Lung (tissue), 11 donors: ENCODE measurements at regions not wholly inside any gene's neighbourhood (a gene's known extent, or its start where the extent isn't known, plus 50 kb on each side); places are given as distances from the start of the nearest gene placed in this dataset.

Experiments
- ATAC-seq: fragments of 200-7000 bp; cut with Tn5 transposase; one replicate; pipeline ENCODE4 v1.9.1; 2020; ENCODE audit warnings: moderate number of reproducible peaks; ENCODE audit not compliant: insufficient read depth, low FRiP score
- DNase-seq, 3 donors: peaks; one replicate each; pipeline ENCODE4 v3.0.0-alpha.2; 2013 to 2017
- H3K27ac ChIP-seq, 2 donors: one replicate each; pipeline ENCODE4 v1.5.1; 2013; ENCODE audit warnings: mild to moderate bottlenecking in 2 of 2, moderate library complexity in 2 of 2, control low read depth in 1 of 2, inconsistent platforms in 1 of 2, low read depth in 1 of 2, low read length in 1 of 2
- H3K27me3 ChIP-seq, 3 donors: one replicate each; pipeline ENCODE4 v1.5.1; 2013; ENCODE audit warnings: low read length in 2 of 3; ENCODE audit not compliant: control insufficient read depth in 3 of 3, insufficient read depth in 3 of 3
- H3K36me3 ChIP-seq, 4 donors: one replicate each; pipeline ENCODE4 v1.5.1; 2013; ENCODE audit warnings: low read length in 4 of 4, mild to moderate bottlenecking in 1 of 4, moderate library complexity in 1 of 4; ENCODE audit not compliant: control insufficient read depth in 4 of 4, insufficient read depth in 4 of 4
- H3K4me1 ChIP-seq, 5 donors: one replicate each; pipeline ENCODE4 v1.5.1; 2013; ENCODE audit warnings: low read length in 5 of 5, mild to moderate bottlenecking in 2 of 5, moderate library complexity in 1 of 5; ENCODE audit not compliant: control insufficient read depth in 5 of 5, insufficient read depth in 5 of 5
- H3K4me3 ChIP-seq: one replicate; pipeline ENCODE4 v1.5.1; 2013; ENCODE audit warnings: mild to moderate bottlenecking, control low read depth, moderate library complexity
- H3K9ac ChIP-seq, 2 donors: one replicate each; pipeline ENCODE4 v1.5.1; 2013; ENCODE audit warnings: low read length in 2 of 2, control low read depth in 1 of 2; ENCODE audit not compliant: insufficient read depth in 1 of 2
- H3K9me3 ChIP-seq, 4 donors: one replicate each; pipeline ENCODE4 v1.5.1; 2013; ENCODE audit warnings: low read length in 3 of 4, mild to moderate bottlenecking in 1 of 4, moderate library complexity in 1 of 4; ENCODE audit not compliant: control insufficient read depth in 4 of 4, insufficient read depth in 3 of 4
- whole genome bisulfite sequencing, 2 donors: extraction: QIAGEN DNeasy Blood & Tissue Kit; methylation state at CpG; one replicate each; pipeline ENCODE4 v1.1.7; 2013; 5-methylcytosine and 5-hydroxymethylcytosine counted together
- TF ChIP-seq, protein P1 (sequence below): IDR thresholded peaks from 2 replicates; pipeline ENCODE4 v1.5.1; 2012; ENCODE audit warnings: mild to moderate bottlenecking; ENCODE audit errors: control extremely low read depth, extremely low read depth
- donor health status: control.
- donor health status: control.
- donor health status: Bipolar disorder and iron deficiency.
- donor health status: healthy.
- donor health status: DM: yes; HTN: yes; CAD: no.

GRCh38 chr1:214108097-214108446, 120.3 kb downstream of the PROX1 start:
- no peak for DNase-seq
- TF ChIP-seq, protein P1, sequence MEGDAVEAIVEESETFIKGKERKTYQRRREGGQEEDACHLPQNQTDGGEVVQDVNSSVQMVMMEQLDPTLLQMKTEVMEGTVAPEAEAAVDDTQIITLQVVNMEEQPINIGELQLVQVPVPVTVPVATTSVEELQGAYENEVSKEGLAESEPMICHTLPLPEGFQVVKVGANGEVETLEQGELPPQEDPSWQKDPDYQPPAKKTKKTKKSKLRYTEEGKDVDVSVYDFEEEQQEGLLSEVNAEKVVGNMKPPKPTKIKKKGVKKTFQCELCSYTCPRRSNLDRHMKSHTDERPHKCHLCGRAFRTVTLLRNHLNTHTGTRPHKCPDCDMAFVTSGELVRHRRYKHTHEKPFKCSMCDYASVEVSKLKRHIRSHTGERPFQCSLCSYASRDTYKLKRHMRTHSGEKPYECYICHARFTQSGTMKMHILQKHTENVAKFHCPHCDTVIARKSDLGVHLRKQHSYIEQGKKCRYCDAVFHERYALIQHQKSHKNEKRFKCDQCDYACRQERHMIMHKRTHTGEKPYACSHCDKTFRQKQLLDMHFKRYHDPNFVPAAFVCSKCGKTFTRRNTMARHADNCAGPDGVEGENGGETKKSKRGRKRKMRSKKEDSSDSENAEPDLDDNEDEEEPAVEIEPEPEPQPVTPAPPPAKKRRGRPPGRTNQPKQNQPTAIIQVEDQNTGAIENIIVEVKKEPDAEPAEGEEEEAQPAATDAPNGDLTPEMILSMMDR: no peak
- Histone ChIP-seq H3K9me3 (peaks cover 0 to 8% (median 5%) of the 10 kb centered on the region in 4 donors), H3K27me3 (peaks cover 0 to 2% (median 0%) of the 10 kb centered on the region in 3 donors), H3K27ac (peak overlapping the region in 1 of 2 donors; percentile 58), H3K9ac (no peak overlapping the region), H3K36me3 (no peaks in the 10 kb centered on the region), H3K4me1 (peaks cover 0 to 8% (median 0%) of the 10 kb centered on the region in 5 donors), H3K4me3 (no peak overlapping the region)
- 78 to 88% methylated on average over 1 of the region's 1 CpG for WGBS, 2 donors
- no peak for ATAC-seq

DNA sequence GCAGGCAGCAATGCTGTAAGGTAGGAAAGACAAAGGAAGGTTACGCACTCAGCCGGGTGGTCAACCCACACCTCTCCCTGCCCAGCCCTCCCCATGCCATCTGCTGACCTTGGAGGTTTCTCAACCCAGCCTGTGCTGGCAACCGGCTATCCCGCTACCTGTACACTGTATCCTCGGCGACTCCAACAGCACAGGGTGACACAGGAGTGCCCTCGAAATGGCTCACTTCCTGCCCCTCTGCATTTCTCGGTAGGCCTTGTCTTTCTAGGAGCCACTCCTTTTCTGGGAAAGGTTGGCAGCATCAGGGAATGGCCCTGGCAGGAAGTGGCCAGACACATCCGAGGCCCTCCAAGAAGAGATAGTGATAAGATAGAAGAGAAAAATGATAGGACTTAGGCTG, 124.0 kb downstream of the PROX1 start:
- ATAC-seq (no peak), DNase-seq (no peak)
- Histone ChIP-seq H3K36me3 (no peaks in the 10 kb centered on the region), H3K4me1 (peaks cover 0 to 8% (median 0%) of the 10 kb centered on the region in 5 donors), H3K9ac (no peak overlapping the region), H3K4me3 (no peak overlapping the region), H3K27me3 (peaks cover 0 to 2% (median 0%) of the 10 kb centered on the region in 3 donors), H3K27ac (no peak overlapping the region), H3K9me3 (no peaks in the 10 kb centered on the region)
- WGBS, 2 donors: 87 to 90% methylated on average over 9 of the region's 9 CpGs
- TF ChIP-seq, protein P1: no peak

- H3K27ac ChIP-seq: no peak overlapping the region
- H3K9ac ChIP-seq: no peak overlapping the region
- 83 to 84% methylated on average over 3 of the region's 3 CpGs for WGBS, 2 donors
- H3K9me3 ChIP-seq: peaks cover 0 to 13% (median 4%) of the 10 kb centered on the region in 4 donors
- H3K36me3 ChIP-seq: no peaks in the 10 kb centered on the region
- TF ChIP-seq, protein P1: no peak
- H3K4me3 ChIP-seq: no peak overlapping the region
- DNase-seq (no peak), ATAC-seq (no peak)
- H3K4me1 ChIP-seq: no peaks in the 10 kb centered on the region
- H3K27me3 ChIP-seq: no peaks in the 10 kb centered on the region
Measured at GRCh38 chr1:214116258-214116657, 128.5 kb downstream of the PROX1 start.

DNA sequence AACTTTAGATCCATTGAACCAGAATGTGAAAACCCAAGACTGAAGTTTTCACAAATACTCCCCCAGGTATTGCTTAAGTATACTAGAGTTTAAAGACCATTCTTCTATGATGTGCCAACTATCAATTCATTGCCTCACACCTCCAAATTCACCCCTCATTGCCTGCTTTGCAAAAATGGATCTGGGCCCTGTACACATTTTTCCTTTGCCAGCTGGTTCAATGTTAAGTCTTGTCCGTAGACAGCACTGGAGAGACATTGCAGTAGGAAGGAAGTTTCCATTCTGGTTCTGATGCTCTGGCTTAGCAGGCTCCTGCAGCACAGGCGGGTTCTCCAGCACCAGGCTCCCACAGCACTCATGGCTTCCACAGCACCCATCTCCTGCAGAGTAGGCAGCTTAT, 130.0 kb downstream of the PROX1 start:
- H3K36me3 ChIP-seq: no peaks in the 10 kb centered on the region

More for the DNA sequence above, 130.0 kb downstream of the PROX1 start:
- H3K9ac ChIP-seq: no peak overlapping the region
- 88 to 96% methylated on average over 2 of the region's 2 CpGs for WGBS, 2 donors
- peaks cover 0 to 13% (median 4%) of the 10 kb centered on the region in 4 donors for H3K9me3 ChIP-seq
- TF ChIP-seq, protein P1: no peak
- H3K4me1 ChIP-seq: peaks cover 0 to under 1% (median 0%) of the 10 kb centered on the region in 5 donors
- H3K27ac ChIP-seq: no peak overlapping the region
- no peak for ATAC-seq
- H3K4me3 ChIP-seq: no peak overlapping the region
- DNase-seq: no peak
- peaks cover 0 to 3% (median 0%) of the 10 kb centered on the region in 3 donors for H3K27me3 ChIP-seq
